ENCODE measurements at regions not wholly inside any gene's neighbourhood (a gene's known extent, or its start where the extent isn't known, plus 50 kb on each side); places are given as distances from the start of the nearest gene placed in this dataset.

GRCh38 chr4:107363125-107363524, 327.0 kb upstream of the DKK2 start (continued):
- TF ChIP-seq CTCF (IDR thresholded peaks at IDR 0.05 in 2 of 3, conservative IDR thresholded peaks at IDR 0.05 in 1 of 3; ENCODE audit: borderline replicate concordance in 1 of 3, insufficient read depth in 1 of 3, low read depth in 2 of 3, low read length in 2 of 3) (no peak), CBX3 (IDR thresholded peaks at IDR 0.05; ENCODE audit: low read depth) (no peak), ELF1 (IDR thresholded peaks at IDR 0.05; ENCODE audit: borderline replicate concordance, low read depth) (no peak), FOSL1 (IDR thresholded peaks at IDR 0.05; ENCODE audit: low read depth) (no peak), ZFX (IDR thresholded peaks at IDR 0.05) (no peak)

- TF ChIP-seq EZH2phosphoT487 (IDR thresholded peaks at IDR 0.05; ENCODE audit: borderline replicate concordance) (no peak), REST (IDR thresholded peaks at IDR 0.05; ENCODE audit: low read depth) (no peak), ZBTB33 (IDR thresholded peaks at IDR 0.05; ENCODE audit: extremely low read depth, insufficient replicate concordance, low read length) (no peak), CEBPB (IDR thresholded peaks at IDR 0.05; ENCODE audit: low read depth) (no peak)
- no peak for DNase-seq (ENCODE audit: low read depth, low spot score)
- no peak overlapping the region for H3K4me3 ChIP-seq (replicated peaks in 1 of 2; ENCODE audit: low read depth in 1 of 2, low read length in 2 of 2)
- H3K9me3 ChIP-seq (ENCODE audit: control insufficient read depth in 1 of 2, insufficient read depth in 1 of 2, low read depth in 1 of 2, low read length in 2 of 2): no peaks in the 10 kb centered on the region
- no peaks in the 10 kb centered on the region for H3K79me2 ChIP-seq (ENCODE audit: insufficient read depth, low read length)
- POLR2A ChIA-PET: no interaction called here
- no TSS peak for BruUV-seq (replicated peaks)
- no peaks in the 10 kb centered on the region for H3K36me3 ChIP-seq (ENCODE audit: control insufficient read depth in 1 of 2, insufficient read depth in 2 of 2, low read length in 2 of 2)
- no peaks in the 10 kb centered on the region for H3K27me3 ChIP-seq (ENCODE audit: insufficient read depth, low read length)
- no peaks in the 10 kb centered on the region for H3K4me1 ChIP-seq (ENCODE audit: control insufficient read depth in 1 of 2, insufficient read depth in 2 of 2, low read length in 2 of 2)
- no peak overlapping the region for H3K9ac ChIP-seq (ENCODE audit: low read length)
- ATAC-seq: no peak
- no peaks in the 10 kb centered on the region for H3K9me2 ChIP-seq (ENCODE audit: insufficient read depth)
- no peak overlapping the region for H3K4me2 ChIP-seq (ENCODE audit: low read length)
- H4K20me1 ChIP-seq (ENCODE audit: insufficient read depth): no peaks in the 10 kb centered on the region
- RAD21 ChIA-PET (ENCODE audit: low non-redundant PET in 1 of 2, low total read pairs in 2 of 2, uncharacterized antibody in 2 of 2, unreplicated experiment in 2 of 2): no interaction called here
- H3K27ac ChIP-seq (ENCODE audit: low read depth, low read length): no peak overlapping the region
- no peak overlapping the region for H2AFZ ChIP-seq (ENCODE audit: low read depth, low read length, poor library complexity, severe bottlenecking)
- CTCF ChIA-PET: no interaction called here
- intact Hi-C loops (cut with micrococcal nuclease): no loop called here
These were observed 323.1 kb upstream of the DKK2 start for GRCh38 chr4:107359208-107359607.
